NCI-H2029 (cell line): ENCODE measurements at regions not wholly inside any gene's neighbourhood (a gene's known extent, or its start where the extent isn't known, plus 50 kb on each side); places are given as distances from the start of the nearest gene placed in this dataset.
A peak's percentile ranks its signal among the peaks of the same experiment; 100 is the strongest.

Experiments
- DNase-seq: peaks from one replicate; lab custom pipeline; 2025; lab: John Stamatoyannopoulos, UW

DNA sequence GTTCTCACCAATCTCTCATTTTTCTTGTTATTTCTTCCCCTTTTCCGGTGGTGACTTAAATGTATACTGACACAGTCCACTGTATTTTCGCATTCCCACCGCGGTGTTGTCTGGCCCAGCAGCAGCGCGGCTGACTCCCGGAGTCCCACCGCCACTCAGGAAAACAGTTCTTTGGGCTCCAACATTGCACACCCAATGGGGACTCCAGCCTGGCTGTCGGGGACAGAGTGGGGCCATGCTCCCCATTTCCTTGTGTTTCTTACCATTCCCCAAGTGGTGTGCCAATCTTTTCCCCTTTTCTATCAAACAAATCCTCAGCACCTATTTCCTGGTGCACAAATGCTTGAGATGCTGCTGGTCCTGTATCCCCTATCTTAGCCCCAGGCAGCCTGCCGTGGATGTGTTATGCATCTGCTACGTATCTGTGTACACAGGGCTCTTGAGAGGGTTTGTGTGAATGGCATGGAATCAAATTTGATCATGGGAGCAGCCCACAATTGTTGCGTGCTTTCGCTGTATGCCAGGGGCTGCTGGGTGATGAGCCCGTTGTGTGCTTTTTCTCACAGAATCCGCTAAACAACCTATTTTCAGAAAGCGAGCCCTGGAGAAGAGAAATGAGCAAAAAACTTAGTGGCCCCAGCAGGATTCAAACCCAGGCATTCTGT, 219.1 kb upstream of the RGMA start:
- DNase-seq, result peak; percentile 14

DNA sequence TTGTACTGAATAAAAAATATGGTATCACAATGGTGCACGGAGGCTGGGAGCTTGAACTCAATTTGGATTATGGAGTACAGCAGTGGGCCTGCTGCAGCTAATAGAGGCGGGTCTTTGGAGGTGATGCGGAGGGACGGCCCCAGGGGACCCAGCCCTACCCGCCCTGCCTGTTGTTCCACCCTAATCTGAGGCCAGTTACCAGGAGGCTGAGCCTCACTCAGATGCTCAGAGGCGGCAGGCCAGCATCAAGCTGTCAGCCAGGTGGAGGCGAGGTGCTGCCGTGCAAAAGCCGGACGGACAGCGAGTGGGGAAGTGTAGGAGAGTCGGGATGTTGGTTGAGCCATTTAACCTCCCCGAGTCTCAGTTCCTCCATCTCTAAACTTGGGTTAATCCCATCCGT, 218.5 kb upstream of the RGMA start:
- no peak for DNase-seq

DNA sequence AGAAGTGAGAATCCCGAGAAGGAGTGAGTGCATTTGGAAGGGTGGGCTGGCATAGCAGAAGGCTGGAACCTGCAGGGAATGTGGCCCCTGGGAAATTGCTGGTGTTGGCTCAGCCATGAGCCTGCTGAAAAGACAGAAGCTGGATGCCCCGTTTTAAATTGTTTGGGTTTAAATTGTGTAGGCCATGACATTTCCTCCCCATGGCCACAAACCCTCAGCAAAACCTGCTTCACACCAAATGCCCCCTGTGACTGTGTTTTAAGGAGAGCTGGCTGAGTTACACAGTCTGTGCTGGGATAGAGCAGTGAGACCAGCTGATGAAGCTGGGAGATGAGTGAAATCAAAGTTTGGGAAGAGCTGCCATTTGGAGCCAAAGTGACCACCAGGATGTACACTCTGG, 216.3 kb upstream of the RGMA start:
- DNase-seq, result no peak

DNA sequence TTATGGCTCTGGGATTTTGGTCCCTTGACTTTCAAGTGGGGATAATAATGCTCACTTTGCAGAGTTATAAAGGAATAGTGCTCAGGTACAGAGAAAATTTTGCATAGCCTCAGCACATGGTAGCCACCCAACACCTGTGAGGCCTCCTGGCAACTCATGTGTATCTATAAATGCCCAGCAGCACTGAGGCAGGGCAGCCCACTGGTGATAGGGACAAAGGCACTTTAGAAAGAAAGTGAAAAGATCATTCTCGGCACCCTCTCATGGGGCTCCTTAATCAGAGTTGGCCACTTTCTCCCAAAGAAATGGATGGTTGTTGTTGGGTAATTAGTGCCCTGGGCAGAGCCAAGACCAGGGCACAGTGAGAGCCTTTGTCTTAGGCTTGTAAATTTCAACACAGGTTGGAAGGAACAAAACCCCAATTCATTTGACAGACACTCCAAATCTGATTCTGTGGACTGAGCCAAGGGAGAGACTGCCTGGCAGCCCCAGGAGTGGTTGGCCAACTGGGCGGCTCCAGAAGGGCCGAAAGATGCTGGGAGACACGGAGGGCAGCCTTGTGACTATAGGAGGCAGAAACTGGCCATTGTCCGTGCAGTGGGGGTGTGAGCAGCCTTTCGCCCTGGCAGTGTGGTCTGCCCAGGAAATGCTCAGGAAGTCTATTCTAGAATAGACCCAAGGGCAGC, 213.2 kb upstream of the RGMA start:
- no peak for DNase-seq

DNA sequence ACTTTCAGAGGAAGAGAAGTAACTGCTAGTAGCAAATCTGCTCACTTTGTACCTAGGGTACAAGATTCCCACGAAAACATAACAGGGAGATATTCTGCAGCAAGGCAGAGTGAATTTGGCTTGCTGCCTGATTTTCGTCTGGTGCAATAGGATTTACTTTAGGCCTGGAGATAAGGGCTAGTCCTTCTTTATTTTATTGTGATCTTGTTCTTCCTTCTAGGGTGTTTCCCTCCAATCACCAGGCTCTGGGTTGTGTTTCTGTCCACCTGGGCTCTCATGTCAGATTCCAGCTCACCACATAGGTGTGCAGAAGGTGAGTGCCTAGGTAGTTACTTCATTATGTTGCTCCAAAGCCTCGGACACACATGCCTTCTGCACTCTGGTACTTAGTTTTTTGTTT, 211.8 kb upstream of the RGMA start:
- DNase-seq, result no peak

DNA sequence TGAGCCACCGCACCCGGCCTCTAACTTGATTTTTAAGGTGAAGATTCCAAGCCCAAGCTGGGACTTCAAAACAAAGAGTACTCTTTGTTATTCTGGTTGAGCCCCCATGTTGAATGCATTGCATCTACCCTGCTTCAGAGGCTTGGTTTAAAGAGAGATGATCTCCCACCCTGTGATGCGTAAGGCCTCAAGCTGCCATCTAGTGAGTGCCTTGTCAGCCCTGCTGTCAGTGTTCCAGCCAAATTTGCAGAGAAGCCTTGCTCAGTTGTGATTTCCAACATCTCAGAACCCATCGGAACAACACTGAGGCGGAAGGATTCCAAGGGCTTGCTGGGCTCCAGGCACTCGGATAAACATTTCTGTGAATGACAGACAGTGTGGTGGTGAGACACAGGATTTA, 210.7 kb upstream of the RGMA start:
- no peak for DNase-seq

DNA sequence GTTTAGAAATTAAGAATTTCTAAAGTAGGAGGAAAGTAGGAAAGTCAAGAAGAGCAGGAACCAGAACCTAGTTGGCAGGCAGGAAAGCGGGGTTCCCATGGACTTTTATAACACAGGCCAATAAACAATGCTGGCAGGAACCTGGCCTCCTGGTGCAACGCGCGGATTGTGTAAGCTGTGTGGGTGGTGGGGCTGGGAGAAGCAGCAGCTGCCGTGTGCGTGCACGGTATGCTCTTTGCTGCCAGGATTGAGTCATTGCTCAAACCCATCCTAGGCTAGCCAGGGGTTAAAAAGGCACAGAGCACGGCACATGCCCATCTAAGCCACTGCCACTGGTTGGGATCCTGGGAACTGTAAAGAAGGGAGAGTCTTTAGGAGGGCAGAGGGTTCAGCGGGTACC, 209.9 kb upstream of the RGMA start:
- DNase-seq, result no peak

DNA sequence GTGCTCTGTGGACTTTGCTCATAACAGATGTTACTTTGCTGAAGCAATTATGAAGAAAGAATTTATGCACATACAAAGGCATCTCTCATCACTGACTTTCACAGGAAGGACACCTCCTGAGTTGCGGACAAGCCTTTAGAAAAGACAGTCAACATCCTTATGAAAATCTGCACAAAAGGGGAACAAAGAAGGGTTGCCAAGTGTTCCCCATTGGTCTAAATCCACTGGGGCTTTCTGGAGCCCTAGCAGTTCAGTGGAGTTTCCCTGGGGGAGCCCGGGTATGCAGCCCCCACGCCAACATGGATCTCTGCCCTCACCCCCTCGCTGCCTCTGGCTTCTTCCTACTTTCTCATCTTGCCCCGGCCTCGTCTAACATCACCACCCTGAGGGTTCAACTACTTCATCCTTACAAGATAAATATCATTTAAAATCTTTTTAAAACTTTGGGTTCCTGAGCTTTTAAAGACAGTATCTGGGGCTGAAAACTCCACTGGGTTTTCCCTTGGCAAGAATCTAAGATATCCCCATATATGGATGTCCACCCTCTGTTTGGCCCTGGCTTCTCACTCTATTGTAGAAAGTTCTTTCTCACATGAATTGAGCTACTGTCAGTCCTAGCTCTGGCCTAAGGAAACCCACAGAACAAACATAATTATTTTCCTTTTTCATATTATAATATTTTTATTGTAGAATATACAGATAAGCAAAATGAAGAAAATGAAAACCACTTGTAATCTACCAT, 207.9 kb upstream of the RGMA start:
- no peak for DNase-seq

DNA sequence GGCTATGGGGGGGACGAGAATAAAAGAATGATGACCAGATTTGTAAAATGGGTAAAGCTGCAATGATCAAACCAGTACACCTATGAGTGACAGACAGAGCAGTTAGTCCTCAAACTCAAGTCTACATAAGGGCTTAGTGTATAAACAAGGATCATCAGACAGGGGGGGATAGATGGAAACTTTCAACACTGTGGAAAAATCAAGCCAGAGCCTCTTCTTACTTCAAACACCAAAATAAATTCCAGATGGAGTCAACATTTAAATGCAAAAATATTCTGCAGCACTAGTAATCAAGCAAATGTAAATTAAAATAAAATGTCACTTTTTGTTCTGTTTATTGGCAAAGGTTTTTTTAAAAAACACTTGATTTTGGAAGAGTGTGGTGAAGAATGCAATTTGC, 205.9 kb upstream of the RGMA start:
- DNase-seq, result no peak

DNA sequence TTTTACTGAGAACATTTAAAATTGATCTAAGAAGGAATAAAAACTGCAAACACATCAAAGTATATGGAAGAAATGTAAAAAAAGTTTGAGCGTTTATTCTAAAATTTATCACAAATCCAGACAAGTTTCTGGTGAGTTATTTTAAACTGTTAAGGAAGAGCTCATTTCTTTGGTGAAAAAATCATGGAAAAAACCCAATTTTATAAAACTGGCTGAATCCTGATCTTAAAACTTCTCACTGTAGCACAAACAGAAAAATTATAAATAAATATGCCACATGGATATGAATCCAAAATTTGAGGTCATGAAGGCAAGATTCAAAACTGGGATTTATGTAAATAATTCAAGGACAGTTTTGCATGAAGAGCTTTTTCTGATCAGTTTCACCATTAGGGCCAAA, 205.1 kb upstream of the RGMA start:
- no peak for DNase-seq

DNA sequence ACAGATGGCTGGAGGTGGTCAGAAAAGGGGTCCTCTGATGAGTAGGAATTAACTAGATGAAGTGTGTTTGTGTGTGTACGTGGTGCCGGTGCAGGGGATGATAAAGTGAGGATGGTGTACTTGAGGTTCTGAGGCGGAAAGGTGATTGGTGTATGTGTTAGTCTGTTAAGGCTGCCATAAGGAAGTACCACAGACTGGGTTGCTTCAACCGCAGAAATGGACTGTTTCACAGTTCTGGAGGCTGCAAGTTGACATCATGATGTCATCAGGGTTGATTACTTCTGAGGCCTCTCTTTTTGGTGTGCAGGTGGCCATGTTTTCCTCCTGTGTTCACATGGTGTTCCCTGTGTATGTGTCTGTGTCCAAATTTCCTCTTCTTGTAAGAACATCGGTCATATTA, 202.4 kb upstream of the RGMA start:
- no peak for DNase-seq

DNA sequence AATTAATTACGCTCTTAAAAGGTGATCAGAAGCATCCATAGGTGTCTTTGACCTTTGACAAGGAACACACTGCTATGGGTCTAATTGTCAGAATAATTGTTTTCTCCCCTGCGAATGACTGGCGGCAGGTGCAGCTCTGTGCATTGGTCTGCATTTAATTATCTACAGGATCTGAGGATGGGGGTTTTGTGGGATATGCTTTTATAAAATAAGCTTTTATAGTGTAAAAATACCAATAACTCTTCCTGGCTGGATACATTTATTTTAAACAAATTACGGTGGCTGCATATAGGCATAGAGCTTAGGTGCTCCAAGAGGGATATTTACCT, 201.6 kb upstream of the RGMA start:
- no peak for DNase-seq

DNA sequence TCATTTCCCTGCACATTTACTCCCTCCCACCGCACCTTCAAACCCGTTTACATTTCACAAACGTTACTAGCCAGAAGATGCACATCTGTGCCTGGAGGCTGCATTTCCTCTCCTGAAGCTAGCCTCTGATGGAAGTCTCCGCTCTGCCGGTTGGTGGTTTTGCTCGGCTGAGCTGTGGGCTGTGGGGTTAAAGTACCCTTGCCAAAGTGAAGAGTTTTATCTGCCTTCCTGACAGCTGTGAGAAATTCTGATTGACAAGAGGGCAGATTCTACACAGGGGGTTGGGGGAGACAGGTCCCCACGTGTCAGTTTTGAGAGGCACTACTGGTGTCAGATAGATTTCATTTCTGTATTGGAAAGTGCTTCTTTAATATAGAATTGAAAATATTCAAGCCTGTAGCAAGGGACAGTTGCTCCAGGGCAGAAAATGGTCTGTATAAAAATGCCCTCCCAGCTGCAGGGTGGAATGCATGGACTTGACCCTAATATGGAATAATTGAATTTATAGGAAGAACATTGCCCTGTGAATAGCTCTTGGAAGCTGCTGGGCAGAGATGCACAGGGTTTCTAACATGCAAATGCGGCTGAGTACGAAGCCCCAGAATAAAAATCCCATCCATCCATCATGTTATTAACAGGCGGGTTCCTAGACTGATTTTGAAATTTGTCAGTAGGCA, 201.1 kb upstream of the RGMA start:
- DNase-seq, result no peak

DNA sequence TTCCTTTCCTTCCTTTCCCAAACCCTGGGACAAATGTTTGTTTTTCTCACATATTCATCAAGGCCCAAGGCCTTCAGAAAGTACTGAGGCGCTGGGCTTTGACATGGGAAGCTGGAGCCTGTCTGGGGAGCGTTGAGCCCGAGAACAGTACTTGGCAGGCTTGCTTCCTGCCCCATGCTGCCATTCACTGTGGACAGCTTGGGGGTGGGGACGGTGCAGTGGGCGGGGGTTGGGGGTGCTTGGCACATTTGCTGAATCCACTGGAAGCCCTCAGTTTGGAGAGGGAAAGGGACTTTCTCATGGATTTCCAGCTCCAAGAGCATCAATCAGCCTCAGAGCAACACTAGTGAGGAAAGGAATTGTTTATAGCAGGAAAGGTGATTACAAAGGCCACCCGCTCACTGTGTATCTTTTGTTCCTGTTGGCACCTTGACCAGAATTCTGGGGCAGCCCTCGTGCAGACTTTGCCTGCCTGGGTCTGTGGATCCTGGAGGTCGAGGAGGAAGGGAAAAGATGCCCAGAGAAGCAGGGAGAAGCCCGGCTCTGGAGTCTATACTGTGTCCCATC, 199.8 kb upstream of the RGMA start:
- no peak for DNase-seq

DNA sequence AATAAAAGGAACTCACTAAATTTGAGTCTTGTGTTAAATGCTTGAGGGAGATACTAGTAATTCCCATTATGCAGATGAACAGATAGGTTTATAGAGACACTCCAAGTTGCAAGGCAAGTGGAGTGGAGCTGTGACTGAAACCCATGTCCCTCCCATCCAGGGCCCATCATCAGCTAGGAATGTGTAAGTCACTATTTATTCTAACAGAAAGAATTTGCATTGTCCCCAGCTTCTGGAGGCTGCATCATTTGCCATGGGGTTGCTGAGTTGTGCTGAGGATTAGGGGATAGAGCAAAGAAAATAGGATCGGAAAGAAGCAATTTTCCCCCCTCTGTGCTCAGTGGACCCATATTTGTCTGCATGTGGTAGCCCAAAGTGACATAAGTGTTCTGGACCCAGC, 197.4 kb upstream of the RGMA start:
- DNase-seq, result no peak

DNA sequence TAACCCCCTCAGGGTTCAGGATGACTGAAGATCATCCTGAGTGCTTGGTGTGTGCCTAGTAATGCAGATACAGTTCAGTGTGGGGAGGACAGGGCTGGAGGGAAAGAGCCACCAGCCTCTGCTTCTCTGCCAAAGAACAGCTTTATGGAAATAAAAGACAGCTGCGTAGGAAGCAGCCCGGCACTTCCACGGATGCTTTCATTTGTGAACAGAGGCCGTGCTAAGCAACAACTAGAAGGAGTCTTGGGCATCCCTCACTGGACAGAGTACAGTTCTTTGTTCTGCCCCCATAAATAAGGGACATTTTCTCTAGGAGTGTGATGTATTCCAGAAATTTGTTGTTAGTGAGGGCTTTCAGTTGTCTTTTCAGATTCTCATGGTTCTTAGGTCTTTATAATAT, 194.8 kb upstream of the RGMA start:
- no peak for DNase-seq

DNA sequence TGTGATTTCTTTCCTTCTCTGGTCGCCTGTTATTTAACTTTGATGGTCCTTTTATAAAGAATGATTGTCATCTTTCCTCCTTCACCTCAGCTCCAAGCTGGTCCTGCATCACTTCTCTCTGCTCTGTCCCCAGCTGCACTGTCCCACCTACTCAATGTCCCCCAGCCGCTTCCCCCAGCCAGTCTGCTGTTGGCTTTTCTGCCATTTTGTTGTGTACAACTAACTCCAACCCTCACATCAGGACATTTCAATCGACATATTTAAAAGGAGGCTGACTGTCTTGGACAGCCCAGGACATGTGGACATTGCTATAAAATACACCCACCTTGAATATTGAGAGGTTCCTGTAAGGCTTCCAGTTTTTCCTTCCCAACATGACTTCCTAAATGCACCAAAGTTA, 193.8 kb upstream of the RGMA start:
- DNase-seq, result no peak

DNA sequence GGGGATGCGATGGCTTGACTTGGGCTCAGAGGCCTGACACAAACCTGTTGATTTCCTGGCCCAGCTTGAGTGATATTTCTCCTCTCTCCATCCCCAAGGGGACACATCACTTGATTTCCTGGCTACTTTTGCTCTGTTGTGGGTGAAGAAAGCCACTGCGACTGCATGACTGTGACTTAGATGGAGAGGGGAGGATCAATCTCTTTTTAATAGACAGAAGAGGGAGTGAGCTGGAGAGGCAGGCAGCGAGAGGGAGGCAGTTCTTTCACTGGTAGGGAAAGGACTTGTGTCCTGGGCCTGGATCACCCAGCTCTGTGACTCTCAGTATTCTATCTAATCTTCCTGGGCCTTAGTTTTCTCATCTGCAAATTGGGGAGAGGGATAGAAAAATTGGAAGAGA, 189.8 kb upstream of the RGMA start:
- DNase-seq, result no peak

DNA sequence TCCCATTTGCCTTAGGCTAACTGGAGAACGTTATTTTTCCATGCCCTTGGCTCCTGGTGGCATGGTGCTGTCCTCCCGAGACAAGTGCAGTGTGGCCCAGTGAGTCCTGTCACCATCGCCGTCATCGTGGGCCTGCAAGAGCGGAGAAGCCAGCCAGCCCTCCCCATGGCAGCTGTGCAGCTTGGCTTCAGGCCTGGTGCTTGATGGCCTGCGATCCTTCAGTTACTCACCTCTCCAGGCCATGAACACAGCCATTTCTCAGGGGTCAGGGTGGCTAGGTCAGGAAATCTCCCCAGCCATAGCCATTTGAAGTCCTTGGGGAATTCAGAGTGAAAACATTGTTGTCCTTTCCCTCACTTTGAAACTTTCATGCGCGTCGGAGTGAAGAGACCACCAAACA, 189.0 kb upstream of the RGMA start:
- no peak for DNase-seq

DNA sequence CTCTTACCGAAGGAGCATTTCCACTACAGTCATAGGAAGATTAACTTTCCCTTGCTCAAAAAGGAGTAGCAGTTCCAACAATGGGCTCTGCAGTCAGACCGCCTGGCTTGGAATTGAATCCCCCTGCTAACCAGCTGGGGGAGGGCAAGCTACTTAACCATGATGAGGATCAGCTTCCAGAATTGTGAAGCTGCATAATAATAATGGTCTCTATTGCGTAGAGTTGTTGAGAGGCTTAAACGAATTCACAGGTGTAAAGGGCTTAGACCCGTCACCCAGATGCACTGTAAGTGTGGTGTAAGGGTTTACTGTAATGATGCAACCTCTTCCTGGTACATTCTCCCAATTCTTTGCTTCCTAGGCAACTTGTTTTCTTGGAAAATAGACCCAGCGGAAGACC, 185.2 kb upstream of the RGMA start:
- no peak for DNase-seq

DNA sequence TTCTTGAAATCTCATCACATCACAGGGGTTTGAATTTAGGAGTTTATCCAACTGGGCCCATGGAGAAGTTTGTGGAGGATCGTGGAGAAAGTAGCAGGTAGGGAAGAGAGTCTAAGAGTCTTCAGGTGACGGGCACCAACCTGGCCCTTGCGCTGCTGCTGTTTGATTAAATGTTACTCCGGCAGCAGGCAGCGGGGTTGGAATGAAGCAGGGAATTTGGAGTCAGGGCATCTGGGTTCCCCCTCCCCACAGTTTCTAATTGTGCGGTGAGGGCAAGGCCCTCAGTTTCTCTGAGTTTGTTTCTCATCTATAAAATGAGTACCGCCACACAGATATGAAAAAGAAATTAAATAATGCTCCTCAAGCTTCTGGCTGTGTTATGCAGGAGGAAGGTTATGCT, 182.9 kb upstream of the RGMA start:
- DNase-seq, result no peak

DNA sequence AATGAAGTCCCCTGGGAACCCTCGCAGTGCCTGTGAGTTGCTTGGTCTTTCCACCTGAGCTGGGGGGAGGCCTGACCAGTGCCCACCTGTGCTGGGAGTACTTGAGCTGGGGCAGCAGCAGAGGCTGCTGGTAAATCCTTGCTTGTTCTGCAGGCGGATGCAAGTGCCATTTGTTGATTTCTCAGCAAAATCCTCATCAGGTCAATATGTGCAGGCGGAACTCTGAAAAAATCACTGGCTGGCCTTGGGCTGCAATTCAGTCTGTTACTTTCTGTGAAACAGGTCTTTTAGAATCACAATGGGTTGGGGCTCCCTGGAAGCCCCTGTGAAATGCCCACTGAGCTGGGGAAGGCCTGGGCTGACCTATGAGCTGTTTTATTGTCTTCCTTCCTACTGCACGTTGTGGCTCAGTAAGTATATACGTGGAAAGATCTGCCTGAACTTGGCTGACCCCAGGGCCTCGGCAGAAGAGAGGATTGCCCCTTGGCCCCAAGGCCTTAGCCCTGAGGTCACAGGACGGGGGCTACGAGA, 182.0 kb upstream of the RGMA start:
- no peak for DNase-seq

DNA sequence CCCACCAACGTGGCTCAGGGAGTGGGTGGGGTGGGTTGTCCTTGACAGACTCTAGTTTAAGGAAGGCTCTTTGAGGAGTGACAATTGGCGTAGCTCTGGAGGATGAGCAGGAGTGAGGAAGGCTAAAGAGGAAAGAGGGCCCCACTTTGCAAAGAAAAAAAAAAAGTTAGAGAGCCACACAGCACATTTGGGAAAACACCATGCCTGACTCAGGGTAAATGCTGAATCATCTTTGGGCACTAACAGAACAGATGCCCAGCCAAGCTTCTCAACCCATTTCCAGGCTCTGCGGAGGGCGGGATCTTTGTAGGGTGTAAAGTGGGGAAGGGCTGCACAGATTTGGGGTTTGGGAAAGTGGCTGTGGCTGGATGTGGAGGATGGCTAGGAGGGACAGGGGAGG, 179.1 kb upstream of the RGMA start:
- DNase-seq, result no peak
